WTC11 (cell line): ENCODE measurements at regions not wholly inside any gene's neighbourhood (a gene's known extent, or its start where the extent isn't known, plus 50 kb on each side); places are given as distances from the start of the nearest gene placed in this dataset.

ENCODE experiments used
- ATAC-seq: fragments of 200-7000 bp; cut with Tn5 transposase; 2 replicates; pipeline ENCODE4 v1.10.0; 2021; ENCODE audit warnings: mild to moderate bottlenecking, moderate library complexity
- CTCF ChIA-PET: fragments of 300-600 bp; sonication (Branson Sonifier 250); formaldehyde crosslinking; loops from one replicate; lab custom pipeline; 2021; ENCODE audit warnings: antibody characterized with exemption; lab: Charles Lee
- POLR2A ChIA-PET: fragments of 350-600 bp; sonication (Branson Sonifier 250); formaldehyde crosslinking; loops from one replicate; lab custom pipeline; 2021; ENCODE audit warnings: antibody characterized with exemption; lab: Charles Lee
- DNase-seq: peaks from one replicate; pipeline ENCODE4 v3.0.0; 2021; ENCODE audit warnings: low spot score
- H3K27ac Mint-ChIP-seq: 2 replicates; pipeline ENCODE4 v1.8.0; 2021; ENCODE audit warnings: mixed read lengths
- H3K27me3 Mint-ChIP-seq: 2 replicates; pipeline ENCODE4 v1.8.0; 2021; ENCODE audit warnings: low read depth, mild to moderate bottlenecking, moderate library complexity, mixed read lengths
- H3K36me3 Mint-ChIP-seq: 2 replicates; pipeline ENCODE4 v1.8.0; 2021; ENCODE audit warnings: mixed read lengths
- H3K4me1 Mint-ChIP-seq: 2 replicates; pipeline ENCODE4 v1.8.0; 2022; ENCODE audit warnings: mixed read lengths
- H3K4me3 Mint-ChIP-seq: 2 replicates; pipeline ENCODE4 v1.8.0; 2021; ENCODE audit warnings: mild to moderate bottlenecking, moderate library complexity, mixed read lengths
- H3K9me3 Mint-ChIP-seq: 2 replicates; pipeline ENCODE4 v1.8.0; 2021; ENCODE audit warnings: mixed read lengths
- ARID4B ChIP-seq: sonication (generic); formaldehyde crosslinking; IDR thresholded peaks from 2 replicates; pipeline ENCODE4 v1.8.0; 2023; ENCODE audit warnings: missing genetic modification reagents, mild to moderate bottlenecking, borderline replicate concordance
- CREM ChIP-seq: sonication (generic); formaldehyde crosslinking; IDR thresholded peaks from 2 replicates; pipeline ENCODE4 v1.8.1; 2022; ENCODE audit warnings: mild to moderate bottlenecking, missing genetic modification reagents, moderate library complexity
- CTCF ChIP-seq: fragments of 200-600 bp; IDR thresholded peaks from 2 replicates; pipeline ENCODE4 v1.8.0; 2022; ENCODE audit warnings: antibody characterized with exemption
- ESRRA ChIP-seq: sonication (generic); formaldehyde crosslinking; IDR thresholded peaks from 2 replicates; pipeline ENCODE4 v1.8.1; 2022; ENCODE audit warnings: mild to moderate bottlenecking, missing genetic modification reagents, borderline replicate concordance
- GTF2I ChIP-seq: fragments of 250-450 bp; sonication (Bioruptor Pico); conservative IDR thresholded peaks from 2 replicates; pipeline ENCODE4 v1.4.0; 2021; ENCODE audit warnings: mild to moderate bottlenecking
- HMGA2 ChIP-seq: fragments of 250-450 bp; sonication (Bioruptor Pico); IDR thresholded peaks from 2 replicates; pipeline ENCODE4 v1.4.0; 2021; ENCODE audit warnings: mild to moderate bottlenecking, moderate library complexity
- NFATC4 ChIP-seq: fragments of 250-450 bp; sonication (Bioruptor Pico); IDR thresholded peaks from 2 replicates; pipeline ENCODE4 v1.9.0; 2021; ENCODE audit warnings: mild to moderate bottlenecking
- NR3C1 ChIP-seq: sonication (generic); formaldehyde crosslinking; conservative IDR thresholded peaks from 2 replicates; pipeline ENCODE4 v1.8.1; 2023; ENCODE audit warnings: low read depth, mild to moderate bottlenecking, missing genetic modification reagents
- PRDM15 ChIP-seq: sonication (generic); formaldehyde crosslinking; IDR thresholded peaks from 2 replicates; pipeline ENCODE4 v1.8.0; 2022; ENCODE audit warnings: missing genetic modification reagents
- TEAD1 ChIP-seq: sonication (generic); formaldehyde crosslinking; IDR thresholded peaks from 2 replicates; pipeline ENCODE4 v1.8.0; 2022; ENCODE audit warnings: mild to moderate bottlenecking, missing genetic modification reagents
- TP53 ChIP-seq: sonication (generic); formaldehyde crosslinking; IDR thresholded peaks from 2 replicates; pipeline ENCODE4 v1.8.1; 2023; ENCODE audit warnings: mild to moderate bottlenecking, missing genetic modification reagents
- USF2 ChIP-seq: sonication (generic); formaldehyde crosslinking; IDR thresholded peaks from 2 replicates; pipeline ENCODE4 v1.8.1; 2023; ENCODE audit warnings: mild to moderate bottlenecking, missing genetic modification reagents, moderate library complexity
- ZNF121 ChIP-seq: sonication (generic); formaldehyde crosslinking; IDR thresholded peaks from 2 replicates; pipeline ENCODE4 v1.8.0; 2023; ENCODE audit warnings: missing genetic modification reagents
- ZNF232 ChIP-seq: sonication (generic); formaldehyde crosslinking; IDR thresholded peaks from 2 replicates; pipeline ENCODE4 v1.8.0; 2022; ENCODE audit warnings: mild to moderate bottlenecking, missing genetic modification reagents
- ZNF423 ChIP-seq: fragments of 250-450 bp; sonication (Bioruptor Pico); IDR thresholded peaks from 2 replicates; pipeline ENCODE4 v2.1.2; 2022; ENCODE audit warnings: mild to moderate bottlenecking, moderate library complexity
- TF ChIP-seq, protein P1 (sequence below): sonication (generic); formaldehyde crosslinking; IDR thresholded peaks from 2 replicates; pipeline ENCODE4 v1.8.0; 2022; ENCODE audit warnings: mild to moderate bottlenecking, missing genetic modification reagents
- TF ChIP-seq, protein P2 (sequence below): fragments of 250-450 bp; sonication (Bioruptor Pico); conservative IDR thresholded peaks from 2 replicates; pipeline ENCODE4 v1.9.0; 2021; ENCODE audit warnings: mild to moderate bottlenecking
- TF ChIP-seq, protein P3 (sequence below): sonication (generic); formaldehyde crosslinking; IDR thresholded peaks from 2 replicates; pipeline ENCODE4 v1.8.0; 2023; ENCODE audit warnings: mild to moderate bottlenecking, missing genetic modification reagents

GRCh38 chr9:107647141-107647540 is 157.6 kb upstream of the KLF4 start:
- H3K9me3 Mint-ChIP-seq: no peaks in the 10 kb centered on the region; the same call in 1 of the 2 replicates
- POLR2A ChIA-PET: no interaction called here
- H3K36me3 Mint-ChIP-seq: no peaks in the 10 kb centered on the region
- no peak overlapping the region for H3K27ac Mint-ChIP-seq
- H3K4me1 Mint-ChIP-seq: peaks cover 5% of the 10 kb centered on the region
- DNase-seq: no peak
- no peak for TF ChIP-seq ZNF232 (CRISPR knock-in tag)
- TF ChIP-seq PRDM15 (CRISPR knock-in tag): no peak
- no peak for TF ChIP-seq HMGA2 (CRISPR knock-in tag)
- no peak for TF ChIP-seq ZNF121 (CRISPR knock-in tag)
- no peak for TF ChIP-seq ARID4B (CRISPR knock-in tag)
- ATAC-seq: no peak
- CTCF ChIA-PET: no interaction called here
- H3K4me3 Mint-ChIP-seq: no peak overlapping the region
- H3K27me3 Mint-ChIP-seq: peaks cover 3% of the 10 kb centered on the region

- no peak for DNase-seq
- Mint-ChIP-seq H3K27ac (no peak overlapping the region), H3K9me3 (no peaks in the 10 kb centered on the region; the same call in 1 of the 2 replicates), H3K4me3 (no peak overlapping the region), H3K36me3 (no peaks in the 10 kb centered on the region), H3K27me3 (peaks cover 3% of the 10 kb centered on the region), H3K4me1 (peaks cover 5% of the 10 kb centered on the region)
- ChIA-PET POLR2A (no interaction called here), CTCF (no interaction called here)
- no peak for ATAC-seq
- no peak for TF ChIP-seq USF2 (CRISPR knock-in tag)
- TF ChIP-seq, protein P1, sequence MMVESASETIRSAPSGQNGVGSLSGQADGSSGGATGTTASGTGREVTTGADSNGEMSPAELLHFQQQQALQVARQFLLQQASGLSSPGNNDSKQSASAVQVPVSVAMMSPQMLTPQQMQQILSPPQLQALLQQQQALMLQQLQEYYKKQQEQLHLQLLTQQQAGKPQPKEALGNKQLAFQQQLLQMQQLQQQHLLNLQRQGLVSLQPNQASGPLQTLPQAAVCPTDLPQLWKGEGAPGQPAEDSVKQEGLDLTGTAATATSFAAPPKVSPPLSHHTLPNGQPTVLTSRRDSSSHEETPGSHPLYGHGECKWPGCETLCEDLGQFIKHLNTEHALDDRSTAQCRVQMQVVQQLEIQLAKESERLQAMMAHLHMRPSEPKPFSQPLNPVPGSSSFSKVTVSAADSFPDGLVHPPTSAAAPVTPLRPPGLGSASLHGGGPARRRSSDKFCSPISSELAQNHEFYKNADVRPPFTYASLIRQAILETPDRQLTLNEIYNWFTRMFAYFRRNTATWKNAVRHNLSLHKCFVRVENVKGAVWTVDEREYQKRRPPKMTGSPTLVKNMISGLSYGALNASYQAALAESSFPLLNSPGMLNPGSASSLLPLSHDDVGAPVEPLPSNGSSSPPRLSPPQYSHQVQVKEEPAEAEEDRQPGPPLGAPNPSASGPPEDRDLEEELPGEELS (CRISPR knock-in tag): no peak
- TF ChIP-seq, protein P2, sequence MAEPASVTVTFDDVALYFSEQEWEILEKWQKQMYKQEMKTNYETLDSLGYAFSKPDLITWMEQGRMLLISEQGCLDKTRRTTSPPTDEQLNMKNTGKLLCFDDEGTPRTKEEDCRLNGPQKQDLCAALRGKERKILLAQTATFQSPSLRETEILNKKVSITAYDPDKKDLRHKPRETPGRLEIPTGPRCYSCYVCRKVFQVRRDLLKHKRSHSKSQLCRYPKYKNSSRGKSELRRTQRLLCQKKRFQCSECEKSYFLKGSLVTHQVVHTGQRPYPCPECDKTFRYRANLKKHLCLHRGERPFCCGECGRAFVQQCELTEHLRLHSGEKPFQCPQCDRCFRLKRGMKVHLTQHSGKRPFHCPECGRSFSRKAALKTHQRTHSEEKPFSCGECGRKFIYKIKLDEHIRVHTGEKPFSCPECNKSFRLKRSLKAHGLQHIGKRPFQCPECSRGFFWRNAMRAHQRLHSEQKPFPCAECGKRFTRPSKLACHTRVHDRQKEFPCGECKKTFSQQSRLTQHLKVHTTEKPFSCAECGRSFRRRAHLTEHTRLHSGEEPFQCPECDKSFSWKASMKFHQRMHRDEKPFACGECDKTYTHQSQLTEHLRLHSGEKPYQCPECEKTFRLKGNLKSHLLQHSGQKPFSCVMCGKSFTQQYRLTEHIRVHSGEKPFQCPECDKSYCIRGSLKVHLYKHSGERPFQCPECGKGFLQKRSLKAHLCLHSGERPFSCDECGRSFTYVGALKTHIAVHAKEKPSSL (CRISPR knock-in tag): no peak
- no peak for TF ChIP-seq CREM (CRISPR knock-in tag)
- TF ChIP-seq ZNF423: no peak
- TF ChIP-seq ESRRA (CRISPR knock-in tag): no peak
- no peak for TF ChIP-seq NFATC4
- TF ChIP-seq GTF2I (CRISPR knock-in tag): no peak
- TF ChIP-seq, protein P3, sequence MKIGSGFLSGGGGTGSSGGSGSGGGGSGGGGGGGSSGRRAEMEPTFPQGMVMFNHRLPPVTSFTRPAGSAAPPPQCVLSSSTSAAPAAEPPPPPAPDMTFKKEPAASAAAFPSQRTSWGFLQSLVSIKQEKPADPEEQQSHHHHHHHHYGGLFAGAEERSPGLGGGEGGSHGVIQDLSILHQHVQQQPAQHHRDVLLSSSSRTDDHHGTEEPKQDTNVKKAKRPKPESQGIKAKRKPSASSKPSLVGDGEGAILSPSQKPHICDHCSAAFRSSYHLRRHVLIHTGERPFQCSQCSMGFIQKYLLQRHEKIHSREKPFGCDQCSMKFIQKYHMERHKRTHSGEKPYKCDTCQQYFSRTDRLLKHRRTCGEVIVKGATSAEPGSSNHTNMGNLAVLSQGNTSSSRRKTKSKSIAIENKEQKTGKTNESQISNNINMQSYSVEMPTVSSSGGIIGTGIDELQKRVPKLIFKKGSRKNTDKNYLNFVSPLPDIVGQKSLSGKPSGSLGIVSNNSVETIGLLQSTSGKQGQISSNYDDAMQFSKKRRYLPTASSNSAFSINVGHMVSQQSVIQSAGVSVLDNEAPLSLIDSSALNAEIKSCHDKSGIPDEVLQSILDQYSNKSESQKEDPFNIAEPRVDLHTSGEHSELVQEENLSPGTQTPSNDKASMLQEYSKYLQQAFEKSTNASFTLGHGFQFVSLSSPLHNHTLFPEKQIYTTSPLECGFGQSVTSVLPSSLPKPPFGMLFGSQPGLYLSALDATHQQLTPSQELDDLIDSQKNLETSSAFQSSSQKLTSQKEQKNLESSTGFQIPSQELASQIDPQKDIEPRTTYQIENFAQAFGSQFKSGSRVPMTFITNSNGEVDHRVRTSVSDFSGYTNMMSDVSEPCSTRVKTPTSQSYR (CRISPR knock-in tag): no peak
- TF ChIP-seq TEAD1 (CRISPR knock-in tag): no peak
- TF ChIP-seq CTCF: no peak
- TF ChIP-seq TP53 (CRISPR knock-in tag): no peak
- no peak for TF ChIP-seq NR3C1 (CRISPR knock-in tag)
These were observed 155.9 kb upstream of the KLF4 start for GRCh38 chr9:107645464-107645833.
